ENCODE measurements at regions not wholly inside any gene's neighbourhood (a gene's known extent, or its start where the extent isn't known, plus 50 kb on each side); places are given as distances from the start of the nearest gene placed in this dataset.

DNA sequence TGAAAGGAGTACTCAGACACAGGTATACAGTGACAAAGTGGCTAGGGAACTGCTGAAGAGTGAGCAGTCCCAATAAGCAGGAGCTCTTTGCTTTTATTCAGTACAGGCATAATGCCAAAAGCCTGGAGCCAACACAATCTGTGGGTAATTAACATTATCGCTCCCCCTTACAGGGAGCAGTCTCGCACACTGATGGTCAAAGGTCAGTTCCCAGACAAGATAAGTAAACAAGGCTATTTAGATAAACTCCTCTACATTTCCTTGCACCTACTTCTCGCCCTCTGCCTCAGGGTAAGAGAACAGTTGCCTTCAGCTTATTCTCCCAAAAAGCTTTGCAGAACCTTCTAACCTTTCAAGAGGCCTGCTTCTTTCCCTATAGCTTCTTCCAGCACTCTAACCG, 73.9 kb upstream of the TAF9B start:
- DNase-seq, result no peak
- in situ Hi-C loops (cut with MboI; ENCODE audit: low pct_unique_long_range_greater_than_20kb, low sequenced_read_pairs), result no loop called here

DNA sequence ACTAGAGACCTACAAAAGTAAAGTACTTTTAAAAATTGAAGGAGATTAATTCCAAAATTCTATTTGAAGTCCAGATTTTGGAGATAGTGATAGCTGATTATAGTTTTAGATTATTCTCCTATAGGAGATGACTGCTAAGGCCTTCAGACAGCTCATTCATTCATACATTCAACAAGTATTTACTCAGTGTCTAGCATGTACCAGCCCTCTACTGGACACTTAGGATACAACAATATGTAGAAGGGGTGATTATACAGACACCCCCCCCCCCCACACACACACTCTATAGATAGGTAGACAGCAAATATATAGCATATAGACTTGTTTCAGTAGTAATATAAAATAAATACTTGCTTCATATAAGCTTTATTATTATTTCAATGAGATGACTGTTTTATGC, 60.4 kb upstream of the TAF9B start:
- peak; percentile 71 for DNase-seq
- in situ Hi-C loops (cut with MboI; ENCODE audit: low pct_unique_long_range_greater_than_20kb, low sequenced_read_pairs), result no loop called here

Measured in KBM-7 (cell line).